SU-DHL-6 (cell line): ENCODE measurements at regions not wholly inside any gene's neighbourhood (a gene's known extent, or its start where the extent isn't known, plus 50 kb on each side); places are given as distances from the start of the nearest gene placed in this dataset.
"Not testable (repeated sequence)": the region's sequence is repeated elsewhere in the genome, so short reads cannot be mapped to it uniquely, and the experiment has no call there.

Experiments
- H2AFZ ChIP-seq: fragments of 200-600 bp; sonication (generic); 2 replicates; pipeline ENCODE4 v1.6.1; 2014; ENCODE audit warnings: low read depth, mild to moderate bottlenecking, moderate library complexity, mixed read lengths, antibody characterized with exemption, low read length; ENCODE audit not compliant: severe bottlenecking
- H3F3A ChIP-seq: fragments of 200-600 bp; shearing (Covaris generic); 2 replicates; pipeline ENCODE4 v1.6.0; 2016; ENCODE audit warnings: antibody characterized with exemption, mild to moderate bottlenecking; ENCODE audit not compliant: insufficient read depth
- H3K27ac ChIP-seq: fragments of 200-600 bp; sonication (generic); 2 replicates; pipeline ENCODE4 v1.5.1; 2016; ENCODE audit warnings: low read depth, mild to moderate bottlenecking, low read length, moderate library complexity, mixed read lengths
- H3K27me3 ChIP-seq: fragments of 200-600 bp; sonication (generic), shearing (Covaris generic); 2 replicates; pipeline ENCODE4 v1.6.0; 2014; ENCODE audit warnings: mild to moderate bottlenecking, low read length
- H3K36me3 ChIP-seq: fragments of 200-600 bp; sonication (generic); 2 replicates; pipeline ENCODE4 v1.6.1; 2014; ENCODE audit warnings: mild to moderate bottlenecking, low read length, mixed read lengths
- H3K4me2 ChIP-seq: fragments of 300-600, 200-600 bp; shearing (Covaris generic), sonication (generic); 2 replicates; pipeline ENCODE4 v1.6.0; 2014; ENCODE audit warnings: low read length, low read depth, mild to moderate bottlenecking; ENCODE audit not compliant: poor library complexity, severe bottlenecking
- H3K4me3 ChIP-seq: fragments of 200-600 bp; sonication (generic); 2 replicates; pipeline ENCODE4 v1.5.1; 2014; ENCODE audit warnings: antibody characterized with exemption, low read length, mild to moderate bottlenecking, mixed read lengths; ENCODE audit not compliant: insufficient read depth, poor library complexity, severe bottlenecking
- H3K79me2 ChIP-seq: fragments of 200-600 bp; sonication (generic); 2 replicates; pipeline ENCODE4 v1.6.1; 2014; ENCODE audit warnings: mild to moderate bottlenecking, low read length, moderate library complexity; ENCODE audit not compliant: insufficient read depth
- H3K9ac ChIP-seq: fragments of 200-600 bp; sonication (generic); 2 replicates; pipeline ENCODE4 v1.7.0; 2014; ENCODE audit warnings: mild to moderate bottlenecking, low read length
- H3K9me2 ChIP-seq: fragments of 200-600 bp; sonication (generic); replicated peaks from 2 replicates; pipeline ENCODE4 v1.6.1; 2014; ENCODE audit warnings: low read length; ENCODE audit not compliant: insufficient read depth
- H3K9me3 ChIP-seq: fragments of 200-600 bp; sonication (generic); 2 replicates; pipeline ENCODE4 v1.6.1; 2014; ENCODE audit warnings: low read length, mixed read lengths; ENCODE audit not compliant: insufficient read depth
- H4K20me1 ChIP-seq: fragments of 200-600 bp; sonication (generic); 2 replicates; pipeline ENCODE4 v1.6.1; 2014; ENCODE audit warnings: low read depth, mild to moderate bottlenecking, antibody characterized with exemption, low read length, moderate library complexity, mixed read lengths
- EZH2phosphoT487 ChIP-seq: fragments of 200-600 bp; sonication (generic), shearing (Covaris generic); conservative IDR thresholded peaks from 2 replicates; pipeline ENCODE4 v1.6.1; 2018; ENCODE audit warnings: mild to moderate bottlenecking, antibody characterized with exemption, low read length, moderate library complexity, mixed read lengths
- TF ChIP-seq, protein P1 (sequence below): fragments of 200-600 bp; sonication (generic); IDR thresholded peaks from one replicate; pipeline ENCODE4 v1.5.1; 2017; ENCODE audit warnings: antibody characterized with exemption, mild to moderate bottlenecking, low read length, moderate library complexity; ENCODE audit not compliant: insufficient read depth, poor library complexity, severe bottlenecking

- no peak overlapping the region for H3K4me3 ChIP-seq
- TF ChIP-seq EZH2phosphoT487 = no peak
- TF ChIP-seq, protein P1, sequence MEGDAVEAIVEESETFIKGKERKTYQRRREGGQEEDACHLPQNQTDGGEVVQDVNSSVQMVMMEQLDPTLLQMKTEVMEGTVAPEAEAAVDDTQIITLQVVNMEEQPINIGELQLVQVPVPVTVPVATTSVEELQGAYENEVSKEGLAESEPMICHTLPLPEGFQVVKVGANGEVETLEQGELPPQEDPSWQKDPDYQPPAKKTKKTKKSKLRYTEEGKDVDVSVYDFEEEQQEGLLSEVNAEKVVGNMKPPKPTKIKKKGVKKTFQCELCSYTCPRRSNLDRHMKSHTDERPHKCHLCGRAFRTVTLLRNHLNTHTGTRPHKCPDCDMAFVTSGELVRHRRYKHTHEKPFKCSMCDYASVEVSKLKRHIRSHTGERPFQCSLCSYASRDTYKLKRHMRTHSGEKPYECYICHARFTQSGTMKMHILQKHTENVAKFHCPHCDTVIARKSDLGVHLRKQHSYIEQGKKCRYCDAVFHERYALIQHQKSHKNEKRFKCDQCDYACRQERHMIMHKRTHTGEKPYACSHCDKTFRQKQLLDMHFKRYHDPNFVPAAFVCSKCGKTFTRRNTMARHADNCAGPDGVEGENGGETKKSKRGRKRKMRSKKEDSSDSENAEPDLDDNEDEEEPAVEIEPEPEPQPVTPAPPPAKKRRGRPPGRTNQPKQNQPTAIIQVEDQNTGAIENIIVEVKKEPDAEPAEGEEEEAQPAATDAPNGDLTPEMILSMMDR = no peak
- H4K20me1 ChIP-seq = no peaks in the 10 kb centered on the region
- no peaks in the 10 kb centered on the region for H3K9me3 ChIP-seq
- H3F3A ChIP-seq = no peaks in the 10 kb centered on the region
- no peak overlapping the region for H2AFZ ChIP-seq
- H3K27ac ChIP-seq = no peak overlapping the region
- H3K79me2 ChIP-seq = no peaks in the 10 kb centered on the region
- H3K9me2 ChIP-seq = no peaks in the 10 kb centered on the region
- H3K9ac ChIP-seq = no peak overlapping the region
- no peak overlapping the region for H3K4me2 ChIP-seq
- H3K27me3 ChIP-seq = no peaks in the 10 kb centered on the region
- H3K36me3 ChIP-seq = no peaks in the 10 kb centered on the region
Observed at GRCh38 chr2:224171226-224171625, 132.1 kb upstream of the SERPINE2 start.

DNA sequence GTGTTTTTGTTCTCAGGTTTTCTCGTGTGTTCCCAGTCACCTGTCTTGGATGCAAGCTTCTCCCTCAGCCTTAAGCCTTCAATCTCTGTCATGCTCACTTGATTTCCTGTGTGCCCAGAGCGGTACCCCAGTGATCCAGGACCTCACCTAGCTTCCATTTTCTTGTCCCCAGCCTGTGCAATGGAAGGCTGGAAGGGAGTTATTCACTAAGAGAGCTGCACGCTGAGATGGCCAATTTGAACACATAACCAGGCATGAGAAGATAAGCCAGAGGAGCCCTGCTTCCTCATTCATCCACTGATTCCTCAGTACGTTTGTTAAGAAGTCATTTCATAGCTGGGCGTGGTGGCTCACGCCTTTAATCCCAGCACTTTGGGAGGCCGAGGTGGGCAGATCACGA, 130.8 kb upstream of the SERPINE2 start:
- no peaks in the 10 kb centered on the region for H3F3A ChIP-seq
- no peak overlapping the region for H3K4me2 ChIP-seq
- no peaks in the 10 kb centered on the region for H3K9me3 ChIP-seq
- H3K27me3 ChIP-seq = no peaks in the 10 kb centered on the region
- H2AFZ ChIP-seq = no peak overlapping the region
- no peaks in the 10 kb centered on the region for H4K20me1 ChIP-seq
- H3K4me3 ChIP-seq = no peak overlapping the region
- no peaks in the 10 kb centered on the region for H3K79me2 ChIP-seq
- no peak overlapping the region for H3K9ac ChIP-seq
- no peak for TF ChIP-seq EZH2phosphoT487
- H3K9me2 ChIP-seq = no peaks in the 10 kb centered on the region
- no peaks in the 10 kb centered on the region for H3K36me3 ChIP-seq
- no peak overlapping the region for H3K27ac ChIP-seq

DNA sequence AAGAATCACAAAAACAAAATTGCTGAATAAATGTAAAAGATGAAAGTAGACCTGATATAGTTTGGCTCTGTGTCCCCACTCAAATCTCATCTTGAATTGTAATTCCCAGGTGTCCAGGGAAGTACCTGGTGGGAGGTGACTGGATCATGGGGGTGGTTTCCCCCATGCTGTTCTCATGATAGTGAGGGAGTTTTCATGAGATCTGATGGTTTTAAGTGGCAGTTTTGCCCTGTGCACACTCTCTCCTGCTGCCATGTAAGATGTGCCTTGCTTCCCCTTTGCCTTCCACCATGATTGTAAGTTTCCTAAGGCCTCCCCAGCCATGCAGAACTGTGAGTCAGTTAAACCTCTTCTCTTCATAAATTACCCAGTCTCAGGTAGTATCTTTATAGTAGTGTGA, 128.7 kb upstream of the SERPINE2 start:
- not testable (repeated sequence) for H3K4me3 ChIP-seq, H3K36me3 ChIP-seq, H3K9ac ChIP-seq, H3K27ac ChIP-seq, H3K4me2 ChIP-seq, H2AFZ ChIP-seq, H3K27me3 ChIP-seq, H3K79me2 ChIP-seq, H3K9me2 ChIP-seq, H3F3A ChIP-seq, H4K20me1 ChIP-seq, H3K9me3 ChIP-seq

DNA sequence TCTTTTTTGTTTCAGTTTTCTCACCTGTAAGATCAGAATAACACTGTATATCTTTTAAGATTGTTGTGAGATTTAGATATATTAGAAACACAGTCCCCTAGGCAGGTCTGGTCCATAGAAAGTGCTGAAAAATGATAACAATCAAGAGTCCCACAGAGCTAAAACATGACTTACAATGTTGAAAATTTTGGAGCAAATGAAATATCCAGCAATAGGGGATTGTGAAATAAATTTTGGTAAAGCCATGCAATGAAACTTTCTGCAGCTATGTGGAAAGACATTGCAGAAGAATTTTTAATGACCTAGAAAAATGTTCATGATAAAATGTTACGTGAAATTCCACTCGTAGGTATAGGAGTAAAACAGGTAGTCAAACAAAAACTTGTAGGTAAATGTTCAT, 127.6 kb upstream of the SERPINE2 start:
- H3K4me3 ChIP-seq = no peak overlapping the region
- H3K4me2 ChIP-seq = no peak overlapping the region
- TF ChIP-seq, protein P1 = no peak
- no peak for TF ChIP-seq EZH2phosphoT487
- H2AFZ ChIP-seq = no peak overlapping the region
- H3K9me3 ChIP-seq = no peaks in the 10 kb centered on the region
- H3F3A ChIP-seq = no peaks in the 10 kb centered on the region
- no peaks in the 10 kb centered on the region for H3K9me2 ChIP-seq
- no peaks in the 10 kb centered on the region for H3K36me3 ChIP-seq
- H3K27ac ChIP-seq = no peak overlapping the region
- no peaks in the 10 kb centered on the region for H4K20me1 ChIP-seq
- no peaks in the 10 kb centered on the region for H3K79me2 ChIP-seq
- H3K9ac ChIP-seq = no peak overlapping the region
- no peaks in the 10 kb centered on the region for H3K27me3 ChIP-seq
